OCI-LY1 (cell line): ENCODE measurements at regions not wholly inside any gene's neighbourhood (a gene's known extent, or its start where the extent isn't known, plus 50 kb on each side); places are given as distances from the start of the nearest gene placed in this dataset.

Experiments
- H2AFZ ChIP-seq: fragments of 200-600 bp; sonication (generic), shearing (Covaris generic); 2 replicates; pipeline ENCODE4 v1.6.0; 2014; ENCODE audit warnings: antibody characterized with exemption, mild to moderate bottlenecking, low read length
- H3F3A ChIP-seq: fragments of 200-600 bp; sonication (generic), shearing (Covaris generic); 2 replicates; pipeline ENCODE4 v1.6.0; 2014; ENCODE audit warnings: mild to moderate bottlenecking, antibody characterized with exemption, low read length, moderate library complexity; ENCODE audit not compliant: insufficient read depth
- H3K27ac ChIP-seq: fragments of 200-600 bp; sonication (generic); 2 replicates; pipeline ENCODE4 v1.5.1; 2014; ENCODE audit warnings: low read length, mixed run types, mild to moderate bottlenecking, low read depth; ENCODE audit not compliant: poor library complexity, severe bottlenecking
- H3K27me3 ChIP-seq: fragments of 200-600 bp; sonication (generic); 2 replicates; pipeline ENCODE4 v1.6.0; 2014; ENCODE audit warnings: antibody characterized with exemption, mild to moderate bottlenecking, low read length, moderate library complexity; ENCODE audit not compliant: insufficient read depth
- H3K36me3 ChIP-seq: fragments of 200-600 bp; sonication (generic); 2 replicates; pipeline ENCODE4 v1.6.1; 2014; ENCODE audit warnings: mild to moderate bottlenecking, antibody characterized with exemption, low read length, moderate library complexity, mixed read lengths; ENCODE audit not compliant: insufficient read depth
- H3K4me1 ChIP-seq: fragments of 200-600 bp; sonication (generic); 2 replicates; pipeline ENCODE4 v1.5.1; 2014; ENCODE audit warnings: mild to moderate bottlenecking, low read length, moderate library complexity; ENCODE audit not compliant: insufficient read depth, severe bottlenecking
- H3K4me2 ChIP-seq: fragments of 200-600 bp; sonication (generic), shearing (Covaris generic); 2 replicates; pipeline ENCODE4 v1.6.1; 2014; ENCODE audit warnings: low read length
- H3K4me3 ChIP-seq: fragments of 200-600 bp; sonication (generic); 2 replicates; pipeline ENCODE4 v1.5.1; 2014; ENCODE audit warnings: low read length, low read depth, mild to moderate bottlenecking, mixed read lengths; ENCODE audit not compliant: poor library complexity, severe bottlenecking
- H3K79me2 ChIP-seq: fragments of 200-600 bp; shearing (Covaris generic); 2 replicates; pipeline ENCODE4 v1.6.1; 2016; ENCODE audit warnings: mixed run types, low read length, mixed read lengths; ENCODE audit not compliant: insufficient read depth
- H3K9ac ChIP-seq: fragments of 200-600 bp; sonication (generic), shearing (Covaris generic); 2 replicates; pipeline ENCODE4 v1.6.1; 2014; ENCODE audit warnings: mild to moderate bottlenecking, low read length, mixed read lengths
- H3K9me2 ChIP-seq: fragments of 200-600 bp; sonication (generic), shearing (Covaris generic); 2 replicates; pipeline ENCODE4 v1.6.1; 2014; ENCODE audit warnings: low read depth, mild to moderate bottlenecking, low read length, mixed read lengths
- H3K9me3 ChIP-seq: fragments of 200-600 bp; shearing (Covaris generic); 2 replicates; pipeline ENCODE4 v1.6.1; 2014; ENCODE audit warnings: low read length, mixed read lengths
- H4K20me1 ChIP-seq: fragments of 200-600 bp; sonication (generic), shearing (Covaris generic); 2 replicates; pipeline ENCODE4 v1.6.0; 2016; ENCODE audit warnings: mild to moderate bottlenecking, low read length; ENCODE audit not compliant: insufficient read depth
- EZH2 ChIP-seq: fragments of 200-600 bp; sonication (generic), shearing (Covaris generic); IDR thresholded peaks from 2 replicates; pipeline ENCODE4 v1.8.0; 2017; ENCODE audit warnings: borderline replicate concordance, mixed run types, mild to moderate bottlenecking, antibody characterized with exemption, low read length, moderate library complexity, mixed read lengths
- TF ChIP-seq, protein P1 (sequence below): fragments of 200-600 bp; sonication (generic), shearing (Covaris generic); IDR thresholded peaks from 2 replicates; pipeline ENCODE4 v1.5.1; 2017; ENCODE audit warnings: mild to moderate bottlenecking, antibody characterized with exemption, low read length, moderate library complexity, mixed read lengths

DNA sequence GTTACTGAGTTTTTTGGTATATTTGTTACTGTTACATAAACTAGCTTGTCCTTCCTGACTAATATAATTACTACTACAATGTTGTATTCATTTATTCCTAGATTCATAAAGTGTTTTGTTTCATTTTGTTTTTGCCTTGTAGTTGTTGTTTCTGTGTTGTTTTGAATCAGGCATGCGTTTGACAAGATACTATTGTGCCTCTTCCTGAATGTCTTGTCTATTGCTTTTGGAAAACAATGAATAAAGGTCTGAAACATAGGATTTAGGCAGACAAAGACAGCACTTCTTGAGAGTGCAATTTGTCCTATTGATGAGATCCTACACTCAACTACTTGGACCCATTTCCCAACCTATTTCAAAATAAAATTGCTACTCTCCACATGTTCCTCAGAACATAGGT, 630.4 kb upstream of the BOD1L1 start:
- Histone ChIP-seq H3K9me2 (no peaks in the 10 kb centered on the region), H4K20me1 (no peaks in the 10 kb centered on the region), H3K27ac (no peak overlapping the region), H2AFZ (no peak overlapping the region), H3K9ac (no peak overlapping the region), H3K4me1 (no peaks in the 10 kb centered on the region), H3K4me2 (no peak overlapping the region), H3K27me3 (no peaks in the 10 kb centered on the region), H3K79me2 (no peaks in the 10 kb centered on the region), H3K4me3 (no peak overlapping the region), H3F3A (no peaks in the 10 kb centered on the region), H3K36me3 (no peaks in the 10 kb centered on the region), H3K9me3 (no peaks in the 10 kb centered on the region)
- TF ChIP-seq, protein P1, sequence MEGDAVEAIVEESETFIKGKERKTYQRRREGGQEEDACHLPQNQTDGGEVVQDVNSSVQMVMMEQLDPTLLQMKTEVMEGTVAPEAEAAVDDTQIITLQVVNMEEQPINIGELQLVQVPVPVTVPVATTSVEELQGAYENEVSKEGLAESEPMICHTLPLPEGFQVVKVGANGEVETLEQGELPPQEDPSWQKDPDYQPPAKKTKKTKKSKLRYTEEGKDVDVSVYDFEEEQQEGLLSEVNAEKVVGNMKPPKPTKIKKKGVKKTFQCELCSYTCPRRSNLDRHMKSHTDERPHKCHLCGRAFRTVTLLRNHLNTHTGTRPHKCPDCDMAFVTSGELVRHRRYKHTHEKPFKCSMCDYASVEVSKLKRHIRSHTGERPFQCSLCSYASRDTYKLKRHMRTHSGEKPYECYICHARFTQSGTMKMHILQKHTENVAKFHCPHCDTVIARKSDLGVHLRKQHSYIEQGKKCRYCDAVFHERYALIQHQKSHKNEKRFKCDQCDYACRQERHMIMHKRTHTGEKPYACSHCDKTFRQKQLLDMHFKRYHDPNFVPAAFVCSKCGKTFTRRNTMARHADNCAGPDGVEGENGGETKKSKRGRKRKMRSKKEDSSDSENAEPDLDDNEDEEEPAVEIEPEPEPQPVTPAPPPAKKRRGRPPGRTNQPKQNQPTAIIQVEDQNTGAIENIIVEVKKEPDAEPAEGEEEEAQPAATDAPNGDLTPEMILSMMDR = no peak
- TF ChIP-seq EZH2 = no peak

DNA sequence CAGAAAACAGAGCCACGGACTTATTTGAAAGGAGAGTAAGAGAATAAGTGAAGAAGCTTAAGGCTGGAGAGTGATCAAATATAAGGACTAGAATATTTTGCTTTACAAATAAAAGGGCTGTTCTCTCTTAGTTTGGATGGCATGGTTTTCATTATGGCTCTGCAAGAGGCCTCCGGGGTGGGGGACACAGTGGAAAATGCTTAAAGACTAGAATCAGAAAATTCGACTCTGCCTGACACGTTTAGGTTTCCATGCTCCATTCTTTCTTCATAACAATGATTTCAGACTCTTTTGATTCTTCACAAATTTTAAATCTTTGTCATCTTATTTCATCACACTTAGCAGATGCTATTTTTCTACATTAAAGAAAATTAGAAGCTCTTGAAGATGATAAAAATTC, 632.4 kb upstream of the BOD1L1 start:
- Histone ChIP-seq H3K79me2 (no peaks in the 10 kb centered on the region), H3K9me2 (no peaks in the 10 kb centered on the region), H3K9ac (no peak overlapping the region), H3F3A (no peaks in the 10 kb centered on the region), H3K9me3 (no peaks in the 10 kb centered on the region), H3K36me3 (no peaks in the 10 kb centered on the region), H3K4me1 (no peaks in the 10 kb centered on the region), H3K27me3 (no peaks in the 10 kb centered on the region), H3K27ac (no peak overlapping the region), H3K4me2 (no peak overlapping the region), H3K4me3 (no peak overlapping the region), H2AFZ (no peak overlapping the region), H4K20me1 (no peaks in the 10 kb centered on the region)
- no peak for TF ChIP-seq EZH2
- TF ChIP-seq, protein P1 = no peak

DNA sequence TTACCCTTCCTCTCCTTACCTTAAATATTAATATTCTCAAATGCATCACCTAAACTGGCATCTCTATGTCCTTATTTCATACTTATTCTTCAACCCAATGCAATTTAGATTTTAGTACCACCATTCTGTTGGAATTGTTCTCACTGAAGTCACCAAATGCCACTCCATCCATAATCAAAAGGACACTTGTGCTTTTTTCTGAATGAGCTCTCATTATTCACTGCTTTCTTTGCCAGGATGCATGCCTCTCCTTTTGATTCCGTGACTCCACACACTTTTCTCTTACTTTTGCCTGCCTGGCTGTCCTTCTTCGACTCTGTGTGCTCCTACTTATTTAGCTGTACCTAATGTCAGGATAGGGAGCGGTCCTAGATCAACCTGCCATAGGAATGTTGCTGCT, 633.1 kb upstream of the BOD1L1 start:
- no peaks in the 10 kb centered on the region for H3K27me3 ChIP-seq
- no peak overlapping the region for H3K4me3 ChIP-seq
- no peaks in the 10 kb centered on the region for H4K20me1 ChIP-seq
- no peaks in the 10 kb centered on the region for H3F3A ChIP-seq
- H3K4me1 ChIP-seq = no peaks in the 10 kb centered on the region
- H3K4me2 ChIP-seq = no peak overlapping the region
- no peaks in the 10 kb centered on the region for H3K79me2 ChIP-seq
- no peak overlapping the region for H3K27ac ChIP-seq
- no peaks in the 10 kb centered on the region for H3K9me2 ChIP-seq
- no peaks in the 10 kb centered on the region for H3K9me3 ChIP-seq
- no peak overlapping the region for H2AFZ ChIP-seq
- TF ChIP-seq, protein P1 = no peak
- no peak for TF ChIP-seq EZH2
- H3K9ac ChIP-seq = no peak overlapping the region
- H3K36me3 ChIP-seq = no peaks in the 10 kb centered on the region
